ENCODE measurements at regions not wholly inside any gene's neighbourhood (a gene's known extent, or its start where the extent isn't known, plus 50 kb on each side); places are given as distances from the start of the nearest gene placed in this dataset.

GRCh38 chr19:28428663-28429348 is 784.1 kb downstream of the UQCRFS1 start:
- ATAC-seq (ENCODE audit: insufficient number of reproducible peaks, low FRiP score, low read depth), result no peak
- TF ChIP-seq CTCF (IDR thresholded peaks at IDR 0.05), result no peak

GRCh38 chr19:28427376-28428083 is 785.4 kb downstream of the UQCRFS1 start:
- Histone ChIP-seq H3K27ac (no peak overlapping the region), H3K9me3 (no peaks in the 10 kb centered on the region), H3K4me3 (no peak overlapping the region), H3K27me3 (replicated peaks; ENCODE audit: insufficient read depth) (no peaks in the 10 kb centered on the region), H3K36me3 (no peaks in the 10 kb centered on the region), H3K4me1 (ENCODE audit: control insufficient read depth in 1 of 2, low read depth in 2 of 2) (no peaks in the 10 kb centered on the region)
- DNase-seq (ENCODE audit: low spot score) (no peak), ATAC-seq (ENCODE audit: insufficient number of reproducible peaks, low FRiP score, low read depth) (no peak)
- TF ChIP-seq CTCF (IDR thresholded peaks at IDR 0.05), result no peak

More at GRCh38 chr19:28428663-28429348, 784.1 kb downstream of the UQCRFS1 start:
- no peaks in the 10 kb centered on the region for H3K9me3 ChIP-seq
- no peak overlapping the region for H3K4me3 ChIP-seq
- H3K27me3 ChIP-seq (replicated peaks; ENCODE audit: insufficient read depth), result no peaks in the 10 kb centered on the region
- no peak overlapping the region for H3K27ac ChIP-seq
- no peaks in the 10 kb centered on the region for H3K4me1 ChIP-seq (ENCODE audit: control insufficient read depth in 1 of 2, low read depth in 2 of 2)
- H3K36me3 ChIP-seq, result no peaks in the 10 kb centered on the region
- no peak for DNase-seq (ENCODE audit: low spot score)

DNA sequence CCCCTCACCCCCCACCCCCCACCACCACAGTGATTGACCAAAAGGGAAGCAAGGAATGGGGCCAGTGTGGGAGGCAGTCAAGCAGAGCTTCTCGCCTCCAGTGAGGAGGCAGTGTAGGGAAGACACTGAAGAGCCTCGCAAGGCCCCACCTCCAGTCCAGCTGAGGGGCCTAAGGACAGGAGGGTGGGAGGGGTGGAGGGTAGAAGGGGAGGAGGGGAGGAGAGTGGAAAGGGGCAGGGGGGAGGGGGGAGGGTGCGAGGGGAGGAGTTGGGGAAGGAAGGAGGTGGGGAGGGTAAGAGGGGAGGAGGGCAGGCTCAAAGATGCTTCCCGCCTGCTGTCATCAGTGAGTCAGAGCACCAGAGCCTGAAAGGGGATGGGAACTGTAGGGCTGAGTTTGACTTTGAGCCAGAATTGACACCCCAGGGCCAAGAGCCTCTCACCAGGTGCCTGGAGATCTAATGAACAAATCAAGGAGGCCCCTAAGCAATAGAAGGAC is 786.2 kb downstream of the UQCRFS1 start:
- no peaks in the 10 kb centered on the region for H3K9me3 ChIP-seq

GRCh38 chr19:28426110-28426729 is 786.7 kb downstream of the UQCRFS1 start:
- Histone ChIP-seq H3K9me3 (no peaks in the 10 kb centered on the region), H3K36me3 (no peaks in the 10 kb centered on the region), H3K27me3 (replicated peaks; ENCODE audit: insufficient read depth) (no peaks in the 10 kb centered on the region), H3K4me1 (ENCODE audit: control insufficient read depth in 1 of 2, low read depth in 2 of 2) (no peaks in the 10 kb centered on the region), H3K27ac (no peak overlapping the region), H3K4me3 (no peak overlapping the region)
- no peak for TF ChIP-seq CTCF (IDR thresholded peaks at IDR 0.05)
- ATAC-seq (ENCODE audit: insufficient number of reproducible peaks, low FRiP score, low read depth) (no peak), DNase-seq (ENCODE audit: low spot score) (no peak)

More for the DNA sequence above, 786.2 kb downstream of the UQCRFS1 start:
- DNase-seq (ENCODE audit: low spot score) (no peak), ATAC-seq (ENCODE audit: insufficient number of reproducible peaks, low FRiP score, low read depth) (no peak)
- H3K27me3 ChIP-seq (replicated peaks; ENCODE audit: insufficient read depth), result no peaks in the 10 kb centered on the region
- no peak overlapping the region for H3K27ac ChIP-seq
- H3K36me3 ChIP-seq, result no peaks in the 10 kb centered on the region
- H3K4me1 ChIP-seq (ENCODE audit: control insufficient read depth in 1 of 2, low read depth in 2 of 2), result no peaks in the 10 kb centered on the region
- H3K4me3 ChIP-seq, result no peak overlapping the region
- TF ChIP-seq CTCF (IDR thresholded peaks at IDR 0.05), result no peak
